ENCODE measurements at regions not wholly inside any gene's neighbourhood (a gene's known extent, or its start where the extent isn't known, plus 50 kb on each side); places are given as distances from the start of the nearest gene placed in this dataset.
A peak's percentile ranks its signal among the peaks of the same experiment; 100 is the strongest.

- DNase-seq, result no peak
Measured at GRCh38 chr9:16202914-16203728, 650.3 kb downstream of the CCDC171 start.

GRCh38 chr9:16203729-16204573, 651.1 kb downstream of the CCDC171 start:
- DNase-seq, result no peak

- DNase-seq, result no peak
Measured at GRCh38 chr9:16205455-16205854, 652.6 kb downstream of the CCDC171 start.

GRCh38 chr9:16206518-16206917, 653.7 kb downstream of the CCDC171 start:
- no peak for DNase-seq

GRCh38 chr9:16207161-16207560, 654.3 kb downstream of the CCDC171 start:
- DNase-seq, result no peak

GRCh38 chr9:16210440-16210839, 657.6 kb downstream of the CCDC171 start:
- DNase-seq, result no peak

- DNase-seq, result no peak
Measured at GRCh38 chr9:16211946-16212345, 658.5 kb downstream of the BNC2 start.

- no peak for DNase-seq
Measured at GRCh38 chr9:16213781-16214515, 656.5 kb downstream of the BNC2 start.

- no peak for DNase-seq
Measured at GRCh38 chr9:16214677-16215352, 655.7 kb downstream of the BNC2 start.

GRCh38 chr9:16215353-16215680, 655.2 kb downstream of the BNC2 start:
- DNase-seq, result no peak

GRCh38 chr9:16217943-16218701, 652.3 kb downstream of the BNC2 start:
- DNase-seq, result no peak

- DNase-seq, result no peak
Measured at GRCh38 chr9:16221366-16221765, 649.1 kb downstream of the BNC2 start.

- no peak for DNase-seq
Measured at GRCh38 chr9:16221822-16222547, 648.5 kb downstream of the BNC2 start.

- no peak for DNase-seq
Measured at GRCh38 chr9:16223074-16223871, 647.2 kb downstream of the BNC2 start.

GRCh38 chr9:16230731-16231130, 639.7 kb downstream of the BNC2 start:
- no peak for DNase-seq

- DNase-seq, result no peak
Measured at GRCh38 chr9:16236311-16236710, 634.2 kb downstream of the BNC2 start.

GRCh38 chr9:16236882-16237281, 633.6 kb downstream of the BNC2 start:
- DNase-seq, result no peak

GRCh38 chr9:16238623-16239138, 631.8 kb downstream of the BNC2 start:
- no peak for DNase-seq

GRCh38 chr9:16241231-16241630, 629.2 kb downstream of the BNC2 start:
- no peak for DNase-seq

GRCh38 chr9:16243798-16244197, 626.7 kb downstream of the BNC2 start:
- peak; percentile 29 for DNase-seq

Measured in right kidney (tissue), 1 donor.